Upper lobe of left lung (tissue), 6 donors: ENCODE measurements at regions not wholly inside any gene's neighbourhood (a gene's known extent, or its start where the extent isn't known, plus 50 kb on each side); places are given as distances from the start of the nearest gene placed in this dataset.
"Not testable (repeated sequence)": the region's sequence is repeated elsewhere in the genome, so short reads cannot be mapped to it uniquely, and the experiment has no call there.

Source experiments
- ATAC-seq, 2 donors: fragments of 200-7000 bp; cut with Tn5 transposase; one replicate each; pipeline ENCODE4 v1.9.1; 2022; ENCODE audit warnings: mild to moderate bottlenecking in 2 of 2, moderate library complexity in 2 of 2; ENCODE audit not compliant: low FRiP score in 2 of 2
- DNase-seq, 2 donors: peaks; one replicate each; pipeline ENCODE4 v3.0.0-alpha.2; 2019 to 2020
- H3K27ac ChIP-seq, 4 donors: fragments of 200-600 bp; sonication (generic); one replicate each; pipeline ENCODE4 v1.5.1; 2016 to 2019
- H3K27me3 ChIP-seq, 4 donors: fragments of 200-600 bp; sonication (generic); one replicate each; pipeline ENCODE4 v1.5.1; 2017 to 2019
- H3K36me3 ChIP-seq, 4 donors: fragments of 200-600 bp; sonication (generic); one replicate each; pipeline ENCODE4 v1.5.1; 2016 to 2019
- H3K4me1 ChIP-seq, 4 donors: fragments of 200-600 bp; sonication (generic); one replicate each; pipeline ENCODE4 v1.5.1; 2018 to 2019
- H3K4me3 ChIP-seq, 4 donors: fragments of 200-600 bp; sonication (generic); one replicate each; pipeline ENCODE4 v1.5.1; 2017 to 2019; ENCODE audit warnings: mild to moderate bottlenecking in 2 of 4, moderate library complexity in 1 of 4
- H3K9me3 ChIP-seq, 4 donors: fragments of 200-600 bp; sonication (generic); one replicate each; pipeline ENCODE4 v1.5.1; 2018 to 2019
- EP300 ChIP-seq, 4 donors: sonication (generic); formaldehyde crosslinking; IDR thresholded peaks; one replicate each; pipeline ENCODE4 v1.5.1; 2017; ENCODE audit warnings: antibody characterized with exemption in 4 of 4, control low read depth in 2 of 4
- POLR2A ChIP-seq, 4 donors: fragments of 450-650 bp; IDR thresholded peaks; one replicate each; pipeline ENCODE4 v1.5.1; 2016 to 2017; ENCODE audit warnings: antibody characterized with exemption in 4 of 4, mild to moderate bottlenecking in 2 of 4
- POLR2AphosphoS5 ChIP-seq, 2 donors: sonication (generic); formaldehyde crosslinking; IDR thresholded peaks; one replicate each; pipeline ENCODE4 v1.5.1; 2017; ENCODE audit warnings: antibody characterized with exemption in 2 of 2
- WGBS, 2 donors: methylation state at CpG; one replicate each; pipeline ENCODE4 v1.1.5; 2017 to 2018; 5-methylcytosine and 5-hydroxymethylcytosine counted together
- TF ChIP-seq, protein P1 (sequence below), 6 experiments: fragments of 450-650 bp in 4 of 6; fragments of 200-600 bp in 2 of 6; sonication (generic) in 2 of 6; IDR thresholded peaks; one replicate each; pipeline ENCODE4 v1.5.1; 2016 to 2019; ENCODE audit warnings: antibody characterized with exemption in 6 of 6
- donor health status: DM: no; HTN: no; CAD: no; lungs with moderate emphysema.
- donor health status: DM: no; HTN: yes; CAD: no; lungs with severe emphysema.

DNA sequence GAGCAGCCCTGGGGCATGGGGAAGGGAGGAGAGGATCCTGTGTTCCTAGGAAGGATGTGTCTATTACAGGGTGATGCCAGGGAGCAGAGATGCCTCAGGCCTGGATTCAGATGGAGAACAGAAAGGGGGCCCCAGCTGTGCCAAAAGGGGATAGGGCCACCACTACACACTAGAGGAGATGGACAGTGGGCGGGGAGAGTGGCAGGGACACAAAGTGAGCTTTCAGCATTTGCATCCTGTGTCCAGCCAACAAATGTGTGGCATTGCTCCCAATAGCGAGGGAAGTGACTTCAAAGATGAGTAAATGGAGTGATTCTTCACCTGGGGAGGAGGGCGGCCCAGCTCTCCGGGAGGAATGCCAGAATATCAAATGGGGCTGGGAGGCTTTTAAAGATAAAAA, 64.9 kb upstream of the WAPL start:
- peaks cover 0 to 9% (median 6%) of the 10 kb centered on the region in 4 donors for H3K4me1 ChIP-seq
- TF ChIP-seq, protein P1, sequence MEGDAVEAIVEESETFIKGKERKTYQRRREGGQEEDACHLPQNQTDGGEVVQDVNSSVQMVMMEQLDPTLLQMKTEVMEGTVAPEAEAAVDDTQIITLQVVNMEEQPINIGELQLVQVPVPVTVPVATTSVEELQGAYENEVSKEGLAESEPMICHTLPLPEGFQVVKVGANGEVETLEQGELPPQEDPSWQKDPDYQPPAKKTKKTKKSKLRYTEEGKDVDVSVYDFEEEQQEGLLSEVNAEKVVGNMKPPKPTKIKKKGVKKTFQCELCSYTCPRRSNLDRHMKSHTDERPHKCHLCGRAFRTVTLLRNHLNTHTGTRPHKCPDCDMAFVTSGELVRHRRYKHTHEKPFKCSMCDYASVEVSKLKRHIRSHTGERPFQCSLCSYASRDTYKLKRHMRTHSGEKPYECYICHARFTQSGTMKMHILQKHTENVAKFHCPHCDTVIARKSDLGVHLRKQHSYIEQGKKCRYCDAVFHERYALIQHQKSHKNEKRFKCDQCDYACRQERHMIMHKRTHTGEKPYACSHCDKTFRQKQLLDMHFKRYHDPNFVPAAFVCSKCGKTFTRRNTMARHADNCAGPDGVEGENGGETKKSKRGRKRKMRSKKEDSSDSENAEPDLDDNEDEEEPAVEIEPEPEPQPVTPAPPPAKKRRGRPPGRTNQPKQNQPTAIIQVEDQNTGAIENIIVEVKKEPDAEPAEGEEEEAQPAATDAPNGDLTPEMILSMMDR (IDR thresholded peaks at IDR 0.05) = no peak
- no peak for TF ChIP-seq EP300 (IDR thresholded peaks at IDR 0.05)
- WGBS, 2 donors = 71 to 78% methylated on average over 4 of the region's 4 CpGs
- no peaks in the 10 kb centered on the region for H3K36me3 ChIP-seq
- H3K27me3 ChIP-seq = no peaks in the 10 kb centered on the region
- DNase-seq (no peak), ATAC-seq (no peak)
- no peaks in the 10 kb centered on the region for H3K9me3 ChIP-seq
- H3K4me3 ChIP-seq = no peak overlapping the region
- H3K27ac ChIP-seq = no peak overlapping the region

DNA sequence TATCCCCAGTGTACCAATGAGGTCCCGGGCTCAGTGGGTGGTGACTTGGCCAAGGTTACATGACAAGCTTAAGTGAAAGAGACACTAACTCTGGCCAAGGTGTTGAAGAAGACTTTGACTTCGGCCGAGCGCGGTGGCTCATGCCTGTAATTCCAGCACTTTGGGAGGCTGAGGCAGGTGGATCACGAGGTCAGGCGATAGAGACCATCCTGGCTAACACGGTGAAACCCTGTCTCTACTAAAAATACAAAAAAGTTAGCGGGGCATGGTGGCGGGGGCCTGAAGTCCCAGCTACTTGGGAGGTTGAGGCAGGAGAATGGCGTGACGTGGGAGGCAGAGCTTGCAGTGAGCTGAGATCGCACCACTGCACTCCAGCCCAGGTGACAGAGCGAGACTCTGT, 65.6 kb upstream of the OPN4 start:
- DNase-seq, H3K4me1 ChIP-seq, H3K9me3 ChIP-seq, H3K27me3 ChIP-seq, H3K4me3 ChIP-seq, ATAC-seq, H3K36me3 ChIP-seq, H3K27ac ChIP-seq: not testable (repeated sequence)
- whole genome bisulfite sequencing, 2 donors = 91 to 93% methylated on average over 14 of the region's 14 CpGs

DNA sequence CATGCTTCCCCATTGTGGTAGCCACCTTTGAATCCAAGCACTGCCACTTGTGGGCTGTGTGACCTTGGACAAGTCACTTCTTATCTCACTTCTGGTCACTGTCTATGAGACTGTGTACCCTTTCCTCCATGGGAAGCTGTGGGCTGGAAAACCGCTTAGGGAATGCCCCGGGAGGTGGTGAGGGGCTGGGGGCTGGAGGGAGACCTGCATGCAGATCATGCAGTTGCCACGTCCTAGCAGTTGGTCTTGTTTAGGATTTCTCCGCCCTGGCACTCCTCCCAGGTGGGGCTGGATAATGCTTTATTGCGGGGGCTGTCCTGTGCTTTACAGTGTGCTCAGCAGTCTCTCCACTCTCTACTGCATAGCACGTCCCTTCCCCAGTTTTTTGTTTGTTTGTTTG, 62.9 kb upstream of the OPN4 start:
- no peaks in the 10 kb centered on the region for H3K36me3 ChIP-seq
- ATAC-seq (no peak), DNase-seq (no peak)
- H3K27ac ChIP-seq = no peak overlapping the region
- WGBS, 2 donors = 87 to 90% methylated on average over 6 of the region's 6 CpGs
- no peaks in the 10 kb centered on the region for H3K27me3 ChIP-seq
- H3K4me1 ChIP-seq = no peaks in the 10 kb centered on the region
- no peaks in the 10 kb centered on the region for H3K9me3 ChIP-seq
- TF ChIP-seq POLR2AphosphoS5 (IDR thresholded peaks at IDR 0.05) = no peak
- TF ChIP-seq, protein P1 (IDR thresholded peaks at IDR 0.05) = no peak
- no peak for TF ChIP-seq POLR2A (IDR thresholded peaks at IDR 0.05)
- no peak for TF ChIP-seq EP300 (IDR thresholded peaks at IDR 0.05)
- H3K4me3 ChIP-seq = no peak overlapping the region

DNA sequence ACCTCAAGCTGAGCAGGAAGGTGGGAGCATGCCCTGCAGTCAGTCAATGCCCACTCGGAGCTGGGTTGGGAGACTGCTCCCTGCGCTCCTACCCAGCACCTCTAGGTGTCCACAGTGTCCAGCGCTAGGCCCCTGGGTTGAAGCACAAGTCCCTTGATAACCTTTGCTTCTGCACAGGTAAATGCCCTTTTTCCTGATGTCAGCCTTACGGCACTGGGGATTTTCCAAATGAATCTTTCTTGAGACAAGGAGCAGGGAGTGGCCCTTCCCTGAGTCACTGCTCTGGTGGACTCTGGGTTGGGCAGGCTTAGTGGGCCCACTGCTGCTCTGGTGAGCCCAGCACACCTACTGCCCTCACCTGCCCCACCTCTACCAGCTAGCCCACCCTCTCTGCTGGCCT, 61.9 kb upstream of the OPN4 start:
- peak in 1 of 2 donors; percentile 51 for ATAC-seq
- H3K9me3 ChIP-seq = no peaks in the 10 kb centered on the region
- H3K36me3 ChIP-seq = no peaks in the 10 kb centered on the region
- 63 to 74% methylated on average over 3 to 4 of the region's 4 CpGs for WGBS, 2 donors
- DNase-seq = no peak
- no peaks in the 10 kb centered on the region for H3K4me1 ChIP-seq
- H3K27me3 ChIP-seq = no peaks in the 10 kb centered on the region
- no peak overlapping the region for H3K4me3 ChIP-seq
- TF ChIP-seq, protein P1 (IDR thresholded peaks at IDR 0.05) = peak in 3 of 6 experiments; percentile 14 to 29 (median 25)
- TF ChIP-seq EP300 (IDR thresholded peaks at IDR 0.05) (no peak), POLR2A (IDR thresholded peaks at IDR 0.05) (no peak), POLR2AphosphoS5 (IDR thresholded peaks at IDR 0.05) (no peak)
- no peak overlapping the region for H3K27ac ChIP-seq

DNA sequence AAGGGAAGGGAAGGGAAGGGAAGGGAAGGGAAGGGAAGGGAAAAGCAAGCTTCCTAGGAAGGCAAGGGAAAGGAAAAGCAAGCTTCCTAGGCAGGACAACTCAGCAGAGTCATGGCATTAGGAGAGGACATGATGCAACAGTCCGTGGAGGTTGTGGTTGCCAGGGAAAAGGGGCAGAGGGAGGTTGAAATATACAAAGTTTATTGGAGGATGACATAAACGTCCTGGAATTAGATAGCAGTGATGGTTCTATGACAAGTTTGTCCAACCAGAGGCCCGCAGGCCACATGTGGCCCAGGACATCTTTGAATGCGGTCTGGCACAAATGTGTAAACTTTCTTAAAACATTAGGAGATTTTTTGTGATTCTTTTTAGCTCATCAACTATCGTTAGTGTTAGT, 59.8 kb upstream of the OPN4 start:
- no peak for DNase-seq
- WGBS, 2 donors = 67 to 71% methylated on average over 5 of the region's 5 CpGs
- no peak overlapping the region for H3K4me3 ChIP-seq
- no peaks in the 10 kb centered on the region for H3K36me3 ChIP-seq
- no peak for TF ChIP-seq POLR2A (IDR thresholded peaks at IDR 0.05)
- TF ChIP-seq POLR2AphosphoS5 (IDR thresholded peaks at IDR 0.05) = no peak
- no peak for TF ChIP-seq EP300 (IDR thresholded peaks at IDR 0.05)
- no peaks in the 10 kb centered on the region for H3K9me3 ChIP-seq
- H3K27me3 ChIP-seq = no peaks in the 10 kb centered on the region
- ATAC-seq = peak in 1 of 2 donors; percentile 35
- no peaks in the 10 kb centered on the region for H3K4me1 ChIP-seq
- H3K27ac ChIP-seq = no peak overlapping the region

DNA sequence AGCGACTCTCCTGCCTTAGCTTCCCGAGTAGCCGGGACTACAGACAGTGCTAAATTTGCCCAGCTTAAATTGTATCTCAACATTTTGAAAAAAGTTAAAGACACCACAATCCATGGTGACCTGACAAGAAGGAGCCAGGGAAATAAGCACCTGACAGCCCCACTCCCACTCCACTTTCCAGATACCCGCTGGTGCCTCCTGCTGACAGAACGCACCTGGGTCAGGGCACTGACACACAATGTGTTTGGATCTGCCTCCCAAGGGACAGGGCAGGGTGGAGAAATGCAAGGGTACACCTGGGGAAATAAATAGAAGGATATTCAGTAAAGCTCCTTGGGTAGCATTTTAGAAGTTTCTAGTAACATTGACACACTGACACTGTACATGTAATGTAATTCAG, 58.9 kb upstream of the OPN4 start:
- Histone ChIP-seq H3K4me3 (no peak overlapping the region), H3K36me3 (no peaks in the 10 kb centered on the region), H3K27ac (no peak overlapping the region), H3K27me3 (no peaks in the 10 kb centered on the region), H3K9me3 (no peaks in the 10 kb centered on the region), H3K4me1 (no peaks in the 10 kb centered on the region)
- ATAC-seq (no peak), DNase-seq (no peak)
- TF ChIP-seq EP300 (IDR thresholded peaks at IDR 0.05) (no peak), POLR2A (IDR thresholded peaks at IDR 0.05) (no peak), POLR2AphosphoS5 (IDR thresholded peaks at IDR 0.05) (no peak)
- TF ChIP-seq, protein P1 (IDR thresholded peaks at IDR 0.05) = no peak
- 93 to 97% methylated on average over 5 of the region's 5 CpGs for WGBS, 2 donors
